MCF 10A (cell line): ENCODE measurements at regions not wholly inside any gene's neighbourhood (a gene's known extent, or its start where the extent isn't known, plus 50 kb on each side); places are given as distances from the start of the nearest gene placed in this dataset.
"Not testable (repeated sequence)": the region's sequence is repeated elsewhere in the genome, so short reads cannot be mapped to it uniquely, and the experiment has no call there.

Source experiments
- BruUV-seq: library from RNA; stranded (reverse); fragments of 400-500 nt; replicated peaks from 2 replicates; lab custom pipeline; 2021; lab: Mats Ljungman, UMichigan
- CTCF ChIA-PET: fragments of 300-600 bp; sonication (Branson Sonifier 250); formaldehyde crosslinking; extraction: SDS; loops from one replicate; lab custom pipeline; 2021; ENCODE audit warnings: antibody characterized with exemption, inconsistent platforms; lab: Yijun Ruan, JAX
- POLR2A ChIA-PET: fragments of 300-600, 350-650 bp; sonication (Branson Sonifier 250); formaldehyde crosslinking; extraction: SDS; loops from one replicate; lab custom pipeline; 2020; ENCODE audit warnings: antibody characterized with exemption, inconsistent platforms; lab: Yijun Ruan, JAX
- DNase-seq: peaks from one replicate; pipeline ENCODE4 v3.0.0-alpha.2; 2018; ENCODE audit not compliant: unreplicated experiment
- H3K27ac Mint-ChIP-seq: one replicate; pipeline ENCODE4 v1.8.0; 2022; ENCODE audit warnings: mild to moderate bottlenecking, low read depth, mixed read lengths; ENCODE audit not compliant: unreplicated experiment
- H3K27me3 Mint-ChIP-seq: one replicate; pipeline ENCODE4 v1.8.0; 2022; ENCODE audit warnings: mixed read lengths; ENCODE audit not compliant: insufficient read depth, unreplicated experiment
- H3K36me3 Mint-ChIP-seq: one replicate; pipeline ENCODE4 v1.8.0; 2022; ENCODE audit warnings: mild to moderate bottlenecking, moderate library complexity, mixed read lengths; ENCODE audit not compliant: insufficient read depth, unreplicated experiment
- H3K4me1 Mint-ChIP-seq: one replicate; pipeline ENCODE4 v1.8.0; 2022; ENCODE audit warnings: mixed read lengths; ENCODE audit not compliant: insufficient read depth, unreplicated experiment
- H3K4me3 Mint-ChIP-seq: one replicate; pipeline ENCODE4 v1.8.0; 2022; ENCODE audit warnings: mild to moderate bottlenecking, moderate library complexity, mixed read lengths; ENCODE audit not compliant: unreplicated experiment
- H3K9me3 Mint-ChIP-seq: one replicate; pipeline ENCODE4 v1.8.0; 2022; ENCODE audit warnings: mixed read lengths; ENCODE audit not compliant: unreplicated experiment
- CTCF ChIP-seq: fragments of 200-600 bp; IDR thresholded peaks from one replicate; pipeline ENCODE4 v1.8.0; 2022; ENCODE audit warnings: antibody characterized with exemption, mild to moderate bottlenecking; ENCODE audit not compliant: unreplicated experiment
- intact Hi-C: fragments of 100-400 bp; cut with micrococcal nuclease; formaldehyde crosslinking; loops from 2 replicates; pipeline ENCODE4 v1.14.1; 2022

DNA sequence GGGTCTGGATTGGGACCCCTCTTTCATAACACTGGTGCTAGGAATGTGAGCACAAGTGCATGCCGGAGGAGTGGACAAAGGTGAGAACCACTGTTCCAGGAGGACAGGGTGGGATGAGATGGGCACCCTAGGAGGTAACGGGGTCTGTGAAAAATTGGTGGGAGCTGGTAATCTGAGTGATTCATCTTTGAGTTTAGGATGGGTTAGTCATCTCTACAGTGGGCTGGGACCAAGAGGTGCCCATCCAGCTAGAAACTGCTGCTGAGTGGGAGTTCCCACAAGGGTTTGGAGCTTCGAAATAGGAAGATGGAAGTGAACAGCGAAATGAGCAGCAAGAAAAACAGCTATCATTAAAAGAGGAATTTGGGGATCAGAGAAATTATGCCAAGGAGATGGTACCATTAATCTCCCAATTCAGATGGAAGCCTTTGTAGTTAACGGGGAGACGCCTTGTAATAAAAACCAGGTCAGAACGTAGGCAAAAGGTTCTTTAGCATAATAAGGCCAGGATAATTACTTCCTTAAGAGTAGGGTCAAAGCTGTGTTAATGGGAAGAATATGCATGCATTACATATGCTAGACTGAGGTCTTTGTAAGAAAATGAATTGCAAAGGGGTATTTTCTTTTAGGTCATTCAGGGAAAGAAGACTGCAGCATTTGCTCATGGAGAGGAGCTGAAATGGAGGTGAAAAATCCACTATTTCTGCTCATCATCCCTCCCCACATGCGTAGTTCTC, 55.5 kb downstream of the OLFML3 start:
- no peak for TF ChIP-seq CTCF
- no peak overlapping the region for H3K4me3 Mint-ChIP-seq
- no TSS peak for BruUV-seq
- ChIA-PET CTCF (interaction anchor here (0.6 to 1.0 kb wide), 5 partner anchors 10 to 94 kb away, joined by 3 to 5 read pairs (median 4); no protein-coding TSS in a partner anchor), POLR2A (interaction anchor here (0.6 kb wide), 1 partner anchor 94 kb away, joined by 3 read pairs; no protein-coding TSS in a partner anchor)
- no peak overlapping the region for H3K27ac Mint-ChIP-seq
- H3K9me3 Mint-ChIP-seq: no peaks in the 10 kb centered on the region
- intact Hi-C loops: no loop called here
- no peak for DNase-seq
- H3K27me3 Mint-ChIP-seq: no peaks in the 10 kb centered on the region
- H3K4me1 Mint-ChIP-seq: no peaks in the 10 kb centered on the region
- H3K36me3 Mint-ChIP-seq: no peaks in the 10 kb centered on the region

DNA sequence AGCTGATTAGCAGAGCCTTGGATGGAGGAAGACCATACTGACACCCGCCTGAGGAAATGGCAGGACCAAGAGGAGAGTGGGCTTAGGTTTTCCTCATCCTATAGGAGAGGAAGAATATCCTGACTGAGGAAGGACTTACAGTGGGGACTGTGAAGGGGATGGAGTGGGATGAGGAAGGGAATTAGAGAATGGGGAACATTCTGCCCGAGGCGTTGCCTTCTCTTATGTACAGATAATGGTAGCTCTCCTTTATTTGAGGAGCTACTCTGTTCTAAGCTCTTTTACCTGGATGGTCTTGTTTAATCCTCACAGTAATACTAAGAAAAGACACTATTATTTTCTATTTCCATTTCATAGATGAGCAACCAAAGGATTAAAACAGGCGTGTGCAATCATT, 56.0 kb downstream of the OLFML3 start:
- CTCF ChIA-PET: interaction anchor here (0.6 to 1.0 kb wide), 2 partner anchors 10 to 94 kb away, joined by 3 read pairs; no protein-coding TSS in a partner anchor
- no peaks in the 10 kb centered on the region for H3K36me3 Mint-ChIP-seq
- BruUV-seq: no TSS peak
- no peaks in the 10 kb centered on the region for H3K9me3 Mint-ChIP-seq
- intact Hi-C loops: no loop called here
- DNase-seq: no peak
- H3K27me3 Mint-ChIP-seq: no peaks in the 10 kb centered on the region
- H3K4me1 Mint-ChIP-seq: peaks cover 4% of the 10 kb centered on the region
- no peak overlapping the region for H3K27ac Mint-ChIP-seq
- no peak for TF ChIP-seq CTCF
- POLR2A ChIA-PET: no interaction called here
- H3K4me3 Mint-ChIP-seq: no peak overlapping the region

GRCh38 chr1:114036841-114037630, 57.8 kb downstream of the OLFML3 start:
- H3K4me1 Mint-ChIP-seq, H3K27me3 Mint-ChIP-seq, H3K36me3 Mint-ChIP-seq, BruUV-seq, intact Hi-C loops, CTCF ChIA-PET, DNase-seq, H3K27ac Mint-ChIP-seq, H3K4me3 Mint-ChIP-seq, H3K9me3 Mint-ChIP-seq: not testable (repeated sequence)
- POLR2A ChIA-PET: interaction anchor here (0.5 to 0.7 kb wide), 2 partner anchors 222 to 1811 kb away, joined by 3 read pairs; no protein-coding TSS in a partner anchor

DNA sequence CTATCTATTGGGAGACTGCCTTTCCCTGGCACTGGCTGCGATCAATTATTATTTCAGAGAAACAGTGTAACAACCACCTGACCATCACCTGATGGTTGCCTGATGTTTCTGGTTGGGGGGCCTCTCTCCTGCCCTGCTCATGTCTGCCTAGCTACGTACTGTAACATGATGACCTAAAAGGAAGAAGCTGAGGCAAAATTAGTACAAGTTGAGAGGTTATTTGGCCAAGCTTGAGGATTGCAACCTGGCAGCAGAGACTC, 58.3 kb downstream of the OLFML3 start:
- no peak for TF ChIP-seq CTCF
- no peak for DNase-seq
- H3K36me3 Mint-ChIP-seq: no peaks in the 10 kb centered on the region
- no peaks in the 10 kb centered on the region for H3K9me3 Mint-ChIP-seq
- ChIA-PET POLR2A (interaction anchor here (0.7 kb wide), 1 partner anchor 1811 kb away, joined by 3 read pairs; no protein-coding TSS in a partner anchor), CTCF (interaction anchor here (1.4 kb wide), 1 partner anchor 245 kb away, joined by 4 read pairs; no protein-coding TSS in a partner anchor)
- intact Hi-C loops: no loop called here
- no peak overlapping the region for H3K27ac Mint-ChIP-seq
- no TSS peak for BruUV-seq
- peaks cover 10% of the 10 kb centered on the region for H3K27me3 Mint-ChIP-seq
- H3K4me3 Mint-ChIP-seq: no peak overlapping the region
- H3K4me1 Mint-ChIP-seq: peaks cover 6% of the 10 kb centered on the region
